Tibial nerve (tissue), 3 donors: ENCODE measurements at regions not wholly inside any gene's neighbourhood (a gene's known extent, or its start where the extent isn't known, plus 50 kb on each side); places are given as distances from the start of the nearest gene placed in this dataset.

Source experiments
- CTCF ChIP-seq, 5 experiments: fragments of 200-600 bp in 3 of 5; fragments of 450-650 bp in 2 of 5; sonication (generic) in 3 of 5; IDR thresholded peaks; one replicate each; pipeline ENCODE4 v1.5.1; 2016 to 2019; ENCODE audit warnings: antibody characterized with exemption in 5 of 5, mild to moderate bottlenecking in 3 of 5, moderate library complexity in 2 of 5
- POLR2A ChIP-seq, 2 donors: fragments of 450-650 bp; IDR thresholded peaks; one replicate each; pipeline ENCODE4 v1.6.1; 2017; ENCODE audit warnings: antibody characterized with exemption in 2 of 2, mild to moderate bottlenecking in 2 of 2, moderate library complexity in 2 of 2

GRCh38 chr11:106421676-106422292 is 344.3 kb downstream of the AASDHPPT start:
- TF ChIP-seq CTCF (IDR thresholded peaks at IDR 0.05) (no peak), POLR2A (IDR thresholded peaks at IDR 0.05) (no peak)
